ENCODE measurements at regions not wholly inside any gene's neighbourhood (a gene's known extent, or its start where the extent isn't known, plus 50 kb on each side); places are given as distances from the start of the nearest gene placed in this dataset.

DNA sequence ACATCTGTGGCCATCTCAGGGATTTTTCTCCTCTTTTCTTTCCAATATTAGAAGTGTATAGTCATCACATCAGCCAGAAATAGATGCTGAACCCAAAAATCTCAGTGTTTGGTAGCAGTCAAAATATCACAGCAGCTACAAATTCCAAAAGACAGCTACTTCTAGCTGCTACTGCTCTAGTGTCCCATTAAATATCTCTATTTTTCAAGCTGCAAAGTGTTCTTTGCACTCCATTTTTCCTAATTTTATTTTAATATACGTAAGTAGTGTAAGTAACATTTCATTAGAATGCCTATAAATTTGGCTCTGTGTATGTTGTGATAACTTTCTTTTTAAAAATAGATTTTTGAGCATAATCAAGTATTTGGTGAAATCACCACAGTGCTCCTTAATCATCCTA is 967.3 kb downstream of the BCL11A start:
- Histone ChIP-seq H3K27me3 (no peaks in the 10 kb centered on the region), H3K4me1 (ENCODE audit: insufficient read depth) (no peaks in the 10 kb centered on the region), H3K9me3 (no peaks in the 10 kb centered on the region), H3K27ac (no peak overlapping the region), H3K36me3 (no peaks in the 10 kb centered on the region), H3K4me3 (no peak overlapping the region)
- intact Hi-C loops (cut with DNase I) = no loop called here
- no peak for DNase-seq
- 78 to 89% (median 86%) methylated on average over 1 of the region's 1 CpG for WGBS, 3 donors
- TF ChIP-seq POLR2A (IDR thresholded peaks at IDR 0.05) (no peak), EP300 (IDR thresholded peaks at IDR 0.05) (no peak)
- TF ChIP-seq, protein P1, sequence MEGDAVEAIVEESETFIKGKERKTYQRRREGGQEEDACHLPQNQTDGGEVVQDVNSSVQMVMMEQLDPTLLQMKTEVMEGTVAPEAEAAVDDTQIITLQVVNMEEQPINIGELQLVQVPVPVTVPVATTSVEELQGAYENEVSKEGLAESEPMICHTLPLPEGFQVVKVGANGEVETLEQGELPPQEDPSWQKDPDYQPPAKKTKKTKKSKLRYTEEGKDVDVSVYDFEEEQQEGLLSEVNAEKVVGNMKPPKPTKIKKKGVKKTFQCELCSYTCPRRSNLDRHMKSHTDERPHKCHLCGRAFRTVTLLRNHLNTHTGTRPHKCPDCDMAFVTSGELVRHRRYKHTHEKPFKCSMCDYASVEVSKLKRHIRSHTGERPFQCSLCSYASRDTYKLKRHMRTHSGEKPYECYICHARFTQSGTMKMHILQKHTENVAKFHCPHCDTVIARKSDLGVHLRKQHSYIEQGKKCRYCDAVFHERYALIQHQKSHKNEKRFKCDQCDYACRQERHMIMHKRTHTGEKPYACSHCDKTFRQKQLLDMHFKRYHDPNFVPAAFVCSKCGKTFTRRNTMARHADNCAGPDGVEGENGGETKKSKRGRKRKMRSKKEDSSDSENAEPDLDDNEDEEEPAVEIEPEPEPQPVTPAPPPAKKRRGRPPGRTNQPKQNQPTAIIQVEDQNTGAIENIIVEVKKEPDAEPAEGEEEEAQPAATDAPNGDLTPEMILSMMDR (IDR thresholded peaks at IDR 0.05) = no peak

DNA sequence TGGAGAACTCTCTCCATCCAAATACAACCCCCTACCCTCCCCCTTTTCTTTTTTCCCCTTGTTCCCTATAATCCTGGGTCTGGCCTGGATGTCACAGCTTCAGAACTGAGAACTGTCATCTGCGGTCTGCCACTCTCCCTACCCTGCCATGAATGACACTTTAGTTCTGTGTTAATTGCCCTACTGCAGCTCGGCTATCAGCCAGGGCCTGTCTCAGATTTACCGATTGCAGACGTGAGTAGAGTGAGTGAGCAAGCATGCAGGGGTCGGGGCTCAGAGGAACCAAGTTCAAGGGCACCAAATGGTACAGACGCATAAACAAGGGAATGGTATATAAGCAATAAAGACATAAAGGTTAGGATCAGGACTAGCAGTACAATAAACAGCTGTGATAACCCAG is 967.8 kb downstream of the BCL11A start:
- Histone ChIP-seq H3K4me1 (ENCODE audit: insufficient read depth) (no peaks in the 10 kb centered on the region), H3K27ac (no peak overlapping the region), H3K9me3 (no peaks in the 10 kb centered on the region), H3K36me3 (no peaks in the 10 kb centered on the region), H3K4me3 (no peak overlapping the region), H3K27me3 (no peaks in the 10 kb centered on the region)
- DNase-seq = no peak
- intact Hi-C loops (cut with DNase I) = no loop called here
- TF ChIP-seq POLR2A (IDR thresholded peaks at IDR 0.05) = no peak
- no peak for TF ChIP-seq EP300 (IDR thresholded peaks at IDR 0.05)
- TF ChIP-seq, protein P1 (IDR thresholded peaks at IDR 0.05) = no peak
- WGBS, 3 donors = 10 to 19% (median 13%) methylated on average over 6 of the region's 6 CpGs

DNA sequence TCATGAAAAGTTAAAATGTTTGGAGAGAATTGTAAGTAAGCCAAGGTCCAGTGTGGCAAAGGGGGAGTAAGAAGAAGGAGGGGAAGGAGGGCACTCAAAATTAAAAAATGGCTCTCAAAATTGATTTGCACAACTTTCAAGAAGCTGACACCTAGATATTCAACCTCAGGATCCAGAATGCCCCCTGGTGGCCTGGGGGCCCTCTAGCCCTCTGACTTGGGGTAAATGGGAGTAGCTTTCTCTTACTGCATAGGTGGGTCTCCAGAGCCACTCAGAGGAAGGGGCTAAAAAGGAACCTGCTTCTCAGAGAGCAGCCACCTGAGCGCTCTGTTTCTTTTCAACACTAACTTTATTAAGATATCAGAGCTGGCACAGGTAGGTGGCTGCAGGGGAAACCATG is 968.5 kb downstream of the BCL11A start:
- Histone ChIP-seq H3K36me3 (no peaks in the 10 kb centered on the region), H3K27me3 (no peaks in the 10 kb centered on the region), H3K4me1 (ENCODE audit: insufficient read depth) (no peaks in the 10 kb centered on the region), H3K9me3 (no peaks in the 10 kb centered on the region), H3K27ac (no peak overlapping the region), H3K4me3 (no peak overlapping the region)
- TF ChIP-seq, protein P1 (IDR thresholded peaks at IDR 0.05) = no peak
- TF ChIP-seq EP300 (IDR thresholded peaks at IDR 0.05) = no peak
- no peak for TF ChIP-seq POLR2A (IDR thresholded peaks at IDR 0.05)
- intact Hi-C loops (cut with DNase I) = no loop called here
- WGBS, 3 donors = 94 to 100% (median 97%) methylated on average over 1 of the region's 1 CpG
- no peak for DNase-seq

DNA sequence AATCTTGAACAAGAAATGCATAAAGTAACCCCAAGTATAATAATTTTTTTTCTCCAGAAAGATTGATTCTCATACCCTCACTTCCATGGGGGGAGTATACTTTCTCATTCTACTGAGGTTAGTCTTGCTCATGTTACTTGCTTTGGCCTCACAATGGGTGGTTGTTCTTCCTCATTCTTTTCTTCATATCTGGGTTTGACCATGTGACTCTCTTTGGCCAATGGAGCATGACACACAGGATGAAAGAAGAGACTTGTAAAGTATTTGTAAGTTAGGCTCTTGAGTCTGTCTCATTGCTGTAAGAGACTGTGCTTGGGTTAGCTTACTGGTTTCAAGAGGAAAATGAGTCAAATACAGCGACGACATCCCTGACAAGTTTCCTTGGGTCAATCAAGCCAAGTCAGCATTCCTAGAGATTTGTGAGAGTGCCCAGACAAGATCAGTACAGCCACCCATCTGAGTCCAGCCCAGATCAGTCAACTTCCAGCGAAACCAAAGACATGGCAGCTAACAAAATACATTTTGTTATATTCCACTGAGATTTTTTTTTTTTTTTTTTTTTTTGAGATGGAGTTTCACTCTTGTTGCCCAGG is 970.2 kb downstream of the BCL11A start:
- WGBS, 3 donors = 92 to 96% (median 95%) methylated on average over 3 of the region's 3 CpGs
- TF ChIP-seq EP300 (IDR thresholded peaks at IDR 0.05) (no peak), POLR2A (IDR thresholded peaks at IDR 0.05) (no peak)
- TF ChIP-seq, protein P1 (IDR thresholded peaks at IDR 0.05) = no peak
- H3K4me1 ChIP-seq (ENCODE audit: insufficient read depth) = no peaks in the 10 kb centered on the region
- no peaks in the 10 kb centered on the region for H3K9me3 ChIP-seq
- no peak overlapping the region for H3K27ac ChIP-seq
- no peak for DNase-seq
- no peaks in the 10 kb centered on the region for H3K27me3 ChIP-seq
- no peak overlapping the region for H3K4me3 ChIP-seq
- H3K36me3 ChIP-seq = no peaks in the 10 kb centered on the region
- intact Hi-C loops (cut with DNase I) = no loop called here
